Activated naive CD8-positive, alpha-beta T cell treated with anti-CD3 and anti-CD28 coated beads, Interleukin-2, amount 50 U/mL, for 24 hours (primary cell): ENCODE measurements at regions not wholly inside any gene's neighbourhood (a gene's known extent, or its start where the extent isn't known, plus 50 kb on each side); places are given as distances from the start of the nearest gene placed in this dataset.
"Not testable (repeated sequence)": the region's sequence is repeated elsewhere in the genome, so short reads cannot be mapped to it uniquely, and the experiment has no call there.

Source experiments
- ATAC-seq: fragments of 150-1000 bp; cut with Tn5 transposase; one replicate; pipeline ENCODE4 v1.10.0; 2021
- DNase-seq: peaks from one replicate; pipeline ENCODE4 v3.0.0; 2021
- H3K27ac Mint-ChIP-seq: one replicate; pipeline ENCODE4 v1.8.0; 2021; ENCODE audit warnings: mild to moderate bottlenecking, mixed read lengths
- H3K27me3 Mint-ChIP-seq: one replicate; pipeline ENCODE4 v1.8.0; 2021; ENCODE audit warnings: mixed read lengths
- H3K36me3 Mint-ChIP-seq: one replicate; pipeline ENCODE4 v1.8.0; 2021; ENCODE audit warnings: low read depth, mixed read lengths
- H3K4me1 Mint-ChIP-seq: one replicate; pipeline ENCODE4 v1.8.0; 2021; ENCODE audit warnings: mixed read lengths
- H3K4me3 Mint-ChIP-seq: one replicate; pipeline ENCODE4 v1.8.0; 2021; ENCODE audit warnings: mild to moderate bottlenecking, moderate library complexity, mixed read lengths
- H3K9me3 Mint-ChIP-seq: one replicate; pipeline ENCODE4 v1.8.0; 2021; ENCODE audit warnings: mixed read lengths

- DNase-seq (no peak), ATAC-seq (no peak)
- Mint-ChIP-seq H3K9me3 (peaks cover 21% of the 10 kb centered on the region), H3K4me3 (no peak overlapping the region), H3K27me3 (no peaks in the 10 kb centered on the region), H3K36me3 (no peaks in the 10 kb centered on the region), H3K4me1 (no peaks in the 10 kb centered on the region), H3K27ac (no peak overlapping the region)
Measured at GRCh38 chr20:12110711-12111110, 193.0 kb downstream of the BTBD3 start.

GRCh38 chr20:12111431-12112088 is 193.9 kb downstream of the BTBD3 start:
- Mint-ChIP-seq H3K9me3 (peaks cover 16% of the 10 kb centered on the region), H3K36me3 (no peaks in the 10 kb centered on the region), H3K27me3 (no peaks in the 10 kb centered on the region), H3K4me1 (no peaks in the 10 kb centered on the region), H3K27ac (no peak overlapping the region), H3K4me3 (no peak overlapping the region)
- no peak for DNase-seq
- no peak for ATAC-seq

- H3K4me1 Mint-ChIP-seq: no peaks in the 10 kb centered on the region
- DNase-seq: no peak
- H3K4me3 Mint-ChIP-seq: no peak overlapping the region
- no peaks in the 10 kb centered on the region for H3K27me3 Mint-ChIP-seq
- peaks cover 12% of the 10 kb centered on the region for H3K9me3 Mint-ChIP-seq
- no peaks in the 10 kb centered on the region for H3K36me3 Mint-ChIP-seq
- H3K27ac Mint-ChIP-seq: no peak overlapping the region
- no peak for ATAC-seq
Measured at GRCh38 chr20:12112089-12112474, 194.4 kb downstream of the BTBD3 start.

- H3K4me1 Mint-ChIP-seq: no peaks in the 10 kb centered on the region
- H3K27ac Mint-ChIP-seq: no peak overlapping the region
- no peak for ATAC-seq
- no peaks in the 10 kb centered on the region for H3K36me3 Mint-ChIP-seq
- no peaks in the 10 kb centered on the region for H3K27me3 Mint-ChIP-seq
- H3K4me3 Mint-ChIP-seq: no peak overlapping the region
- DNase-seq: no peak
- peaks cover 6% of the 10 kb centered on the region for H3K9me3 Mint-ChIP-seq
Measured at GRCh38 chr20:12112665-12113064, 195.0 kb downstream of the BTBD3 start.

- H3K4me1 Mint-ChIP-seq: no peaks in the 10 kb centered on the region
- DNase-seq (no peak), ATAC-seq (no peak)
- no peaks in the 10 kb centered on the region for H3K36me3 Mint-ChIP-seq
- peaks cover 5% of the 10 kb centered on the region for H3K9me3 Mint-ChIP-seq
- no peak overlapping the region for H3K27ac Mint-ChIP-seq
- no peak overlapping the region for H3K4me3 Mint-ChIP-seq
- no peaks in the 10 kb centered on the region for H3K27me3 Mint-ChIP-seq
Measured at GRCh38 chr20:12113075-12113467, 195.4 kb downstream of the BTBD3 start.

GRCh38 chr20:12113468-12114371 is 196.0 kb downstream of the BTBD3 start:
- ATAC-seq (no peak), DNase-seq (no peak)
- Mint-ChIP-seq H3K4me3 (no peak overlapping the region), H3K27ac (no peak overlapping the region), H3K9me3 (peaks cover 5% of the 10 kb centered on the region), H3K36me3 (no peaks in the 10 kb centered on the region), H3K4me1 (no peaks in the 10 kb centered on the region), H3K27me3 (no peaks in the 10 kb centered on the region)

GRCh38 chr20:12129114-12129513 is 211.4 kb downstream of the BTBD3 start:
- not testable (repeated sequence) for ATAC-seq, H3K9me3 Mint-ChIP-seq, H3K4me1 Mint-ChIP-seq, H3K36me3 Mint-ChIP-seq, H3K27ac Mint-ChIP-seq, H3K4me3 Mint-ChIP-seq, H3K27me3 Mint-ChIP-seq, DNase-seq

- DNase-seq, ATAC-seq, H3K27me3 Mint-ChIP-seq, H3K4me3 Mint-ChIP-seq, H3K4me1 Mint-ChIP-seq, H3K27ac Mint-ChIP-seq, H3K9me3 Mint-ChIP-seq, H3K36me3 Mint-ChIP-seq: not testable (repeated sequence)
Measured at GRCh38 chr20:12129532-12129931, 211.8 kb downstream of the BTBD3 start.

- H3K27me3 Mint-ChIP-seq: no peaks in the 10 kb centered on the region
- H3K27ac Mint-ChIP-seq: no peak overlapping the region
- no peaks in the 10 kb centered on the region for H3K36me3 Mint-ChIP-seq
- no peak overlapping the region for H3K4me3 Mint-ChIP-seq
- no peak for ATAC-seq
- no peaks in the 10 kb centered on the region for H3K9me3 Mint-ChIP-seq
- no peak for DNase-seq
- no peaks in the 10 kb centered on the region for H3K4me1 Mint-ChIP-seq
Measured at GRCh38 chr20:12130781-12131180, 213.1 kb downstream of the BTBD3 start.

GRCh38 chr20:12133553-12133952 is 215.9 kb downstream of the BTBD3 start:
- Mint-ChIP-seq H3K4me1 (no peaks in the 10 kb centered on the region), H3K36me3 (no peaks in the 10 kb centered on the region), H3K4me3 (no peak overlapping the region), H3K27ac (no peak overlapping the region), H3K27me3 (no peaks in the 10 kb centered on the region), H3K9me3 (peaks cover 4% of the 10 kb centered on the region)
- ATAC-seq (no peak), DNase-seq (no peak)

- H3K4me1 Mint-ChIP-seq, H3K27me3 Mint-ChIP-seq, H3K27ac Mint-ChIP-seq, H3K4me3 Mint-ChIP-seq, H3K36me3 Mint-ChIP-seq, ATAC-seq, DNase-seq: not testable (repeated sequence)
- peaks cover 20% of the 10 kb centered on the region for H3K9me3 Mint-ChIP-seq
Measured at GRCh38 chr20:12145951-12146350, 228.3 kb downstream of the BTBD3 start.

GRCh38 chr20:12152996-12153395 is 235.3 kb downstream of the BTBD3 start:
- Mint-ChIP-seq H3K4me3 (no peak overlapping the region), H3K4me1 (no peaks in the 10 kb centered on the region), H3K27me3 (no peaks in the 10 kb centered on the region), H3K36me3 (no peaks in the 10 kb centered on the region), H3K9me3 (peaks cover 5% of the 10 kb centered on the region), H3K27ac (no peak overlapping the region)
- DNase-seq: no peak
- no peak for ATAC-seq

- ATAC-seq (no peak), DNase-seq (no peak)
- no peaks in the 10 kb centered on the region for H3K36me3 Mint-ChIP-seq
- H3K27ac Mint-ChIP-seq: no peak overlapping the region
- no peaks in the 10 kb centered on the region for H3K9me3 Mint-ChIP-seq
- H3K27me3 Mint-ChIP-seq: no peaks in the 10 kb centered on the region
- no peak overlapping the region for H3K4me3 Mint-ChIP-seq
- no peaks in the 10 kb centered on the region for H3K4me1 Mint-ChIP-seq
Measured at GRCh38 chr20:12153628-12154027, 235.9 kb downstream of the BTBD3 start.

GRCh38 chr20:12156252-12156651 is 238.6 kb downstream of the BTBD3 start:
- no peaks in the 10 kb centered on the region for H3K36me3 Mint-ChIP-seq
- H3K4me3 Mint-ChIP-seq: no peak overlapping the region
- H3K9me3 Mint-ChIP-seq: no peaks in the 10 kb centered on the region
- ATAC-seq: no peak
- DNase-seq: no peak
- no peaks in the 10 kb centered on the region for H3K4me1 Mint-ChIP-seq
- H3K27me3 Mint-ChIP-seq: no peaks in the 10 kb centered on the region
- H3K27ac Mint-ChIP-seq: no peak overlapping the region

GRCh38 chr20:12159261-12159660 is 241.6 kb downstream of the BTBD3 start:
- H3K27ac Mint-ChIP-seq: no peak overlapping the region
- H3K36me3 Mint-ChIP-seq: no peaks in the 10 kb centered on the region
- no peaks in the 10 kb centered on the region for H3K27me3 Mint-ChIP-seq
- H3K4me3 Mint-ChIP-seq: no peak overlapping the region
- H3K4me1 Mint-ChIP-seq: no peaks in the 10 kb centered on the region
- DNase-seq (no peak), ATAC-seq (no peak)
- H3K9me3 Mint-ChIP-seq: no peaks in the 10 kb centered on the region
